ENCODE measurements at regions not wholly inside any gene's neighbourhood (a gene's known extent, or its start where the extent isn't known, plus 50 kb on each side); places are given as distances from the start of the nearest gene placed in this dataset.
"Not testable (repeated sequence)": the region's sequence is repeated elsewhere in the genome, so short reads cannot be mapped to it uniquely, and the experiment has no call there.

DNA sequence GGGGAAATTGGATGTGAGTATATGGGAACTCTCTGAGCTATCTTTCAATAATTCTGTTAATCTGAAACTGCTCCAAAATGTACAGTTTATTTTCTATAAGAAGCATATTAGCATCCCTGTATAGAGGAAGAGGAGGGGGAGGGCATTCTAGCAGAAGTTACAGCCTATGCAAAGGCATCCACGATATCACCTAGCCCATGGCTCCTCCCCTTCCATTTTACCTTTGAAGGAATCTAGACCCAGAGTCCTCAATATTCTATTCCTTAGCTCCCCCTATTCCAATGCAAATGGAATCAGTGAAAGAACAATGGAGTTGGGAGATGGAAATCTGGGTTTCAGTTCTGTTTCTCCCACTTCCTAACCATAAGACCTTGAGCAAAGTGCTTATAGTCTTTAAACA lies 132.9 kb upstream of the IFNE start:
- FAIRE-seq (no peak), DNase-seq (ENCODE audit: insufficient read length, low spot score) (no peak)
- TF ChIP-seq, protein P1, sequence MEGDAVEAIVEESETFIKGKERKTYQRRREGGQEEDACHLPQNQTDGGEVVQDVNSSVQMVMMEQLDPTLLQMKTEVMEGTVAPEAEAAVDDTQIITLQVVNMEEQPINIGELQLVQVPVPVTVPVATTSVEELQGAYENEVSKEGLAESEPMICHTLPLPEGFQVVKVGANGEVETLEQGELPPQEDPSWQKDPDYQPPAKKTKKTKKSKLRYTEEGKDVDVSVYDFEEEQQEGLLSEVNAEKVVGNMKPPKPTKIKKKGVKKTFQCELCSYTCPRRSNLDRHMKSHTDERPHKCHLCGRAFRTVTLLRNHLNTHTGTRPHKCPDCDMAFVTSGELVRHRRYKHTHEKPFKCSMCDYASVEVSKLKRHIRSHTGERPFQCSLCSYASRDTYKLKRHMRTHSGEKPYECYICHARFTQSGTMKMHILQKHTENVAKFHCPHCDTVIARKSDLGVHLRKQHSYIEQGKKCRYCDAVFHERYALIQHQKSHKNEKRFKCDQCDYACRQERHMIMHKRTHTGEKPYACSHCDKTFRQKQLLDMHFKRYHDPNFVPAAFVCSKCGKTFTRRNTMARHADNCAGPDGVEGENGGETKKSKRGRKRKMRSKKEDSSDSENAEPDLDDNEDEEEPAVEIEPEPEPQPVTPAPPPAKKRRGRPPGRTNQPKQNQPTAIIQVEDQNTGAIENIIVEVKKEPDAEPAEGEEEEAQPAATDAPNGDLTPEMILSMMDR (IDR thresholded peaks at IDR 0.05; ENCODE audit: insufficient read depth, missing control alignments), result no peak

DNA sequence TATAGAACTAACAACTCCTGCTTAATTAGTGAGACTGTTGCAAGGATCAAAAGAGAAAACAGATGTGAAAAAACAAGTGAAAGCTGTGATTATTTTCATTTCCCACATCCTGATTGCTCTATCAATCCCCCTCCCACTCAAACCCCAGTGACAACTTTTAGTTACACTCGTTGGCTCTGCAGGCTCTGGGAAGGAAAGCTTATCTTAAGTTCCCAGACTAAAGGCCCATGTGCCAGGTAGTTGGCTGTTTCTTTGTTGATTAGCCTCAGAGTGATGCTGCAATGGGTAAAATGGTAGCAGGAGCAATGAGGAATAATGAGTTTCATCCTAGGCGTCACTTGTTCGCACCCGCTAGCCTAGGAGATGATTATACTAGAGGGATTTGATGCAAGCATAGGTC lies 133.3 kb upstream of the IFNE start:
- DNase-seq (ENCODE audit: insufficient read length, low spot score) (no peak), FAIRE-seq (no peak)
- TF ChIP-seq, protein P1 (IDR thresholded peaks at IDR 0.05; ENCODE audit: insufficient read depth, missing control alignments), result no peak

DNA sequence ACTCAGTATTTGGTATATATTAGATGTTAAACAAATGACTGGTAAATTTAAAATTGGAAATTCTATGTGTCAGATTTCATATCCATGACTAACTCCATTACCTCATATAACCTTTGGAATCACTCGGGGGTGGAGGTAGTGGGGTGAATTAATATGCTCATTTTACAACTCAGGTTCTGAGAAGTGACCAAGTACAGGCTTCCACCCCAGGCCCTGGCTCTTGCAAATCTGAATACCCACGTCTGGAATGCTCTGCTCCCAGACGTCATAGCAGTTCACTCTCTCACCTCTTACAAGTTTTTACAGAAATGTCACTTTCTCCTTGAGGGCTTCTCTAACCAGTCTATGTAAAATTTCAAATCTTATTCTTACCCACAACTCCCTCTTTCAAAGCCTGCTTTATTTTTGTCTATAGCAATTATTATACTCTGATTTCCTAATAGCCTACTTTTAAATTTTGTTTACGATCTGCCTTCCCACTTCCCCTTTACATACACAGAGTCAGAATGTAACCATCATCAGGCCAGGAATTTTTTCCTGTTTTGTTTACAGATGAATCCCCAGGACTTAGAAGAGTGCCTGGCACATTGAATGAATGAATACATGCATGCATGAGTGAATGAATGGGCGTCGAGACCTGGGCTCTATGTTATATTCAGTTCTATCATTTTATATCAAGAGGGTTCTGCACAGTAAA lies 134.1 kb upstream of the IFNE start:
- TF ChIP-seq, protein P1 (IDR thresholded peaks at IDR 0.05; ENCODE audit: insufficient read depth, missing control alignments), result no peak
- no peak for DNase-seq (ENCODE audit: insufficient read length, low spot score)
- FAIRE-seq, result no peak

GRCh38 chr9:21624675-21625644 lies 142.8 kb upstream of the IFNE start:
- TF ChIP-seq, protein P1 (IDR thresholded peaks at IDR 0.05; ENCODE audit: insufficient read depth, missing control alignments), result no peak
- DNase-seq (ENCODE audit: insufficient read length, low spot score), result no peak
- no peak for FAIRE-seq

DNA sequence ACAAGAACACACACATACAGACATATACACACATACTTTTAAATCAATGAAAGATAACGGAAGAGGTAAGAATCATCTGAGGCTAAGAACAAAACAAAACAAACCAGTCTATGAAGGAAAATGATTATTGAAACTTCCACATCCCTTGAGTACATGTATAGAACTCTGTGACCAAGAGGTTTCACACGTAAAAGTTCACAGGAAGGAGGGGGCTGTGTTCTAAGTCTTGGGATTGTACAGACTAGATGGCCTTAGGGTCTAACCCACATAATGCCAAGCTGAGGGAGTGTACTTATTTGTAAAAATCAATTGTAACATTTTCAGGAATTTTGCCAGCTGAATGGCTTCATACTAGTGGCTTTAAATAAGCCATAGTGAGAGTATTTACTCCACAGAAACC lies 144.4 kb upstream of the IFNE start:
- TF ChIP-seq, protein P1 (IDR thresholded peaks at IDR 0.05; ENCODE audit: insufficient read depth, missing control alignments), result no peak
- DNase-seq (ENCODE audit: insufficient read length, low spot score), result no peak
- no peak for FAIRE-seq

GRCh38 chr9:21628954-21629353 lies 146.8 kb upstream of the IFNE start:
- DNase-seq (ENCODE audit: insufficient read length, low spot score); FAIRE-seq: not testable (repeated sequence)

DNA sequence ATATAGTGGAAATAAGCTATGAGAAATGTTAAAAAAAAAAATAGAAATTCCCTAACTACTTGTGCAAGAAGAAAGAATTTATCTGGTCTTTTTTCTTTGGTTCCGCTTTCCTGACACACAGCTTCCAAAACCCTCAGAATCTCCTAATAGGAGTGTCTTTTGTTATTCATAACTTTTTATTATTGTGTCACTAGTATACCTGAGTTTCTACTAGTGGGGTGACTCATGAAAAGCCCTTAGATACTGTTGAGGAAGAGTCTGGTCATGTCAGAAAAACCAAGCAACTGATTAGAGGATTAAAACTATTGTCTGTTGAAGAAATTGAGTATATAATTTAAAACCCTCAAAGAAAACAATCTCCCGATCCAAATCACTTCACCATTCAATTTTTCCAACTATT lies 152.8 kb upstream of the IFNE start:
- FAIRE-seq (no peak), DNase-seq (ENCODE audit: insufficient read length, low spot score) (no peak)

More for the DNA sequence above, 152.8 kb upstream of the IFNE start:
- TF ChIP-seq, protein P1 (IDR thresholded peaks at IDR 0.05; ENCODE audit: insufficient read depth, missing control alignments), result no peak

Measured in D721Med (cell line).